ENCODE measurements at regions not wholly inside any gene's neighbourhood (a gene's known extent, or its start where the extent isn't known, plus 50 kb on each side); places are given as distances from the start of the nearest gene placed in this dataset.

- TF ChIP-seq POU2F2 (IDR thresholded peaks at IDR 0.05; ENCODE audit: low read depth, low read length) (no peak), POLR2A (IDR thresholded peaks at IDR 0.05; ENCODE audit: low read depth, low read length) (no peak), PAX5 (IDR thresholded peaks at IDR 0.05; ENCODE audit: insufficient read depth, low read length, severe bottlenecking) (no peak)
- FAIRE-seq (peak; percentile 56), DNase-seq (ENCODE audit: insufficient read length, low spot score) (no peak)
Measured at GRCh38 chr3:159899166-159899565, 89.5 kb upstream of the IL12A start.

- FAIRE-seq (peak; percentile 89), DNase-seq (ENCODE audit: insufficient read length, low spot score) (no peak)
- TF ChIP-seq PAX5 (IDR thresholded peaks at IDR 0.05; ENCODE audit: insufficient read depth, low read length, severe bottlenecking), result no peak
- TF ChIP-seq TAF1 (IDR thresholded peaks at IDR 0.05; ENCODE audit: low read depth, low read length), result no peak
- no peak for TF ChIP-seq POU2F2 (IDR thresholded peaks at IDR 0.05; ENCODE audit: low read depth, low read length)
- TF ChIP-seq SPI1 (IDR thresholded peaks at IDR 0.05; ENCODE audit: low read depth, low read length), result peak; percentile 89
Measured at GRCh38 chr3:159902546-159903314, 85.9 kb upstream of the IL12A start.

GRCh38 chr3:159904455-159904854 lies 84.2 kb upstream of the IL12A start:
- no peak for FAIRE-seq
- no peak for DNase-seq (ENCODE audit: insufficient read length, low spot score)
- no peak for TF ChIP-seq POLR2AphosphoS5 (IDR thresholded peaks at IDR 0.05; ENCODE audit: low read depth, low read length)
- peak; percentile 68 for TF ChIP-seq SPI1 (IDR thresholded peaks at IDR 0.05; ENCODE audit: low read depth, low read length)
- TF ChIP-seq POLR2A (IDR thresholded peaks at IDR 0.05; ENCODE audit: low read depth, low read length), result no peak
- TF ChIP-seq PAX5 (IDR thresholded peaks at IDR 0.05; ENCODE audit: insufficient read depth, low read length, severe bottlenecking), result no peak
- no peak for TF ChIP-seq POU2F2 (IDR thresholded peaks at IDR 0.05; ENCODE audit: low read depth, low read length)

GRCh38 chr3:159904911-159905310 lies 83.7 kb upstream of the IL12A start:
- no peak for FAIRE-seq
- TF ChIP-seq TAF1 (IDR thresholded peaks at IDR 0.05; ENCODE audit: low read depth, low read length), result no peak
- no peak for TF ChIP-seq POU2F2 (IDR thresholded peaks at IDR 0.05; ENCODE audit: low read depth, low read length)
- no peak for TF ChIP-seq POLR2AphosphoS5 (IDR thresholded peaks at IDR 0.05; ENCODE audit: low read depth, low read length)
- TF ChIP-seq PAX5 (IDR thresholded peaks at IDR 0.05; ENCODE audit: insufficient read depth, low read length, severe bottlenecking), result no peak
- TF ChIP-seq POLR2A (IDR thresholded peaks at IDR 0.05; ENCODE audit: low read depth, low read length), result no peak
- no peak for TF ChIP-seq SPI1 (IDR thresholded peaks at IDR 0.05; ENCODE audit: low read depth, low read length)
- DNase-seq (ENCODE audit: insufficient read length, low spot score), result no peak

GRCh38 chr3:159907828-159908227 lies 80.8 kb upstream of the IL12A start:
- no peak for FAIRE-seq
- TF ChIP-seq POU2F2 (IDR thresholded peaks at IDR 0.05; ENCODE audit: low read depth, low read length), result no peak
- TF ChIP-seq POLR2AphosphoS5 (IDR thresholded peaks at IDR 0.05; ENCODE audit: low read depth, low read length), result no peak
- 0 out of 2 replicates have a peak, but pooled peaks have one; percentile 2 for TF ChIP-seq SPI1 (IDR thresholded peaks at IDR 0.05; ENCODE audit: low read depth, low read length)
- no peak for DNase-seq (ENCODE audit: insufficient read length, low spot score)

- no peak for TF ChIP-seq PAX5 (IDR thresholded peaks at IDR 0.05; ENCODE audit: insufficient read depth, low read length, severe bottlenecking)
- TF ChIP-seq POLR2AphosphoS5 (IDR thresholded peaks at IDR 0.05; ENCODE audit: low read depth, low read length), result no peak
- TF ChIP-seq SPI1 (IDR thresholded peaks at IDR 0.05; ENCODE audit: low read depth, low read length), result no peak
- DNase-seq (ENCODE audit: insufficient read length, low spot score) (no peak), FAIRE-seq (peak; percentile 66)
Measured at GRCh38 chr3:159910991-159911663, 77.5 kb upstream of the IL12A start.

- DNase-seq (ENCODE audit: insufficient read length, low spot score), result no peak
- TF ChIP-seq POLR2A (IDR thresholded peaks at IDR 0.05; ENCODE audit: low read depth, low read length) (no peak), POU2F2 (IDR thresholded peaks at IDR 0.05; ENCODE audit: low read depth, low read length) (no peak), POLR2AphosphoS5 (IDR thresholded peaks at IDR 0.05; ENCODE audit: low read depth, low read length) (no peak), SPI1 (IDR thresholded peaks at IDR 0.05; ENCODE audit: low read depth, low read length) (no peak), TAF1 (IDR thresholded peaks at IDR 0.05; ENCODE audit: low read depth, low read length) (no peak), PAX5 (IDR thresholded peaks at IDR 0.05; ENCODE audit: insufficient read depth, low read length, severe bottlenecking) (no peak)
Measured at GRCh38 chr3:159911664-159912037, 77.0 kb upstream of the IL12A start.

GRCh38 chr3:159913712-159914414 lies 74.8 kb upstream of the IL12A start:
- FAIRE-seq (no peak), DNase-seq (ENCODE audit: insufficient read length, low spot score) (no peak)
- no peak for TF ChIP-seq POU2F2 (IDR thresholded peaks at IDR 0.05; ENCODE audit: low read depth, low read length)
- TF ChIP-seq SPI1 (IDR thresholded peaks at IDR 0.05; ENCODE audit: low read depth, low read length), result no peak
- TF ChIP-seq POLR2AphosphoS5 (IDR thresholded peaks at IDR 0.05; ENCODE audit: low read depth, low read length), result no peak
- no peak for TF ChIP-seq POLR2A (IDR thresholded peaks at IDR 0.05; ENCODE audit: low read depth, low read length)

More at GRCh38 chr3:159911664-159912037, 77.0 kb upstream of the IL12A start:
- peak; percentile 58 for FAIRE-seq

- FAIRE-seq (no peak), DNase-seq (ENCODE audit: insufficient read length, low spot score) (no peak)
- no peak for TF ChIP-seq POLR2A (IDR thresholded peaks at IDR 0.05; ENCODE audit: low read depth, low read length)
- no peak for TF ChIP-seq SPI1 (IDR thresholded peaks at IDR 0.05; ENCODE audit: low read depth, low read length)
- TF ChIP-seq PAX5 (IDR thresholded peaks at IDR 0.05; ENCODE audit: insufficient read depth, low read length, severe bottlenecking), result no peak
- no peak for TF ChIP-seq TAF1 (IDR thresholded peaks at IDR 0.05; ENCODE audit: low read depth, low read length)
- TF ChIP-seq POLR2AphosphoS5 (IDR thresholded peaks at IDR 0.05; ENCODE audit: low read depth, low read length), result no peak
Measured at GRCh38 chr3:159914426-159914825, 74.2 kb upstream of the IL12A start.

- TF ChIP-seq POLR2A (IDR thresholded peaks at IDR 0.05; ENCODE audit: low read depth, low read length), result no peak
- TF ChIP-seq POU2F2 (IDR thresholded peaks at IDR 0.05; ENCODE audit: low read depth, low read length), result no peak
- TF ChIP-seq POLR2AphosphoS5 (IDR thresholded peaks at IDR 0.05; ENCODE audit: low read depth, low read length), result no peak
- no peak for TF ChIP-seq TAF1 (IDR thresholded peaks at IDR 0.05; ENCODE audit: low read depth, low read length)
- no peak for TF ChIP-seq PAX5 (IDR thresholded peaks at IDR 0.05; ENCODE audit: insufficient read depth, low read length, severe bottlenecking)
- no peak for TF ChIP-seq SPI1 (IDR thresholded peaks at IDR 0.05; ENCODE audit: low read depth, low read length)
- FAIRE-seq, result no peak
- no peak for DNase-seq (ENCODE audit: insufficient read length, low spot score)
Measured at GRCh38 chr3:159916052-159916451, 72.6 kb upstream of the IL12A start.
